MCF 10A (cell line): ENCODE measurements at regions not wholly inside any gene's neighbourhood (a gene's known extent, or its start where the extent isn't known, plus 50 kb on each side); places are given as distances from the start of the nearest gene placed in this dataset.

Source experiments
- BruUV-seq: library from RNA; stranded (reverse); fragments of 400-500 nt; replicated peaks from 2 replicates; lab custom pipeline; 2021; lab: Mats Ljungman, UMichigan
- CTCF ChIA-PET: fragments of 300-600 bp; sonication (Branson Sonifier 250); formaldehyde crosslinking; extraction: SDS; loops from one replicate; lab custom pipeline; 2021; ENCODE audit warnings: antibody characterized with exemption, inconsistent platforms; lab: Yijun Ruan, JAX
- POLR2A ChIA-PET: fragments of 300-600, 350-650 bp; sonication (Branson Sonifier 250); formaldehyde crosslinking; extraction: SDS; loops from one replicate; lab custom pipeline; 2020; ENCODE audit warnings: antibody characterized with exemption, inconsistent platforms; lab: Yijun Ruan, JAX
- DNase-seq: peaks from one replicate; pipeline ENCODE4 v3.0.0-alpha.2; 2018; ENCODE audit not compliant: unreplicated experiment
- H3K27ac Mint-ChIP-seq: one replicate; pipeline ENCODE4 v1.8.0; 2022; ENCODE audit warnings: mild to moderate bottlenecking, low read depth, mixed read lengths; ENCODE audit not compliant: unreplicated experiment
- H3K27me3 Mint-ChIP-seq: one replicate; pipeline ENCODE4 v1.8.0; 2022; ENCODE audit warnings: mixed read lengths; ENCODE audit not compliant: insufficient read depth, unreplicated experiment
- H3K36me3 Mint-ChIP-seq: one replicate; pipeline ENCODE4 v1.8.0; 2022; ENCODE audit warnings: mild to moderate bottlenecking, moderate library complexity, mixed read lengths; ENCODE audit not compliant: insufficient read depth, unreplicated experiment
- H3K4me1 Mint-ChIP-seq: one replicate; pipeline ENCODE4 v1.8.0; 2022; ENCODE audit warnings: mixed read lengths; ENCODE audit not compliant: insufficient read depth, unreplicated experiment
- H3K4me3 Mint-ChIP-seq: one replicate; pipeline ENCODE4 v1.8.0; 2022; ENCODE audit warnings: mild to moderate bottlenecking, moderate library complexity, mixed read lengths; ENCODE audit not compliant: unreplicated experiment
- H3K9me3 Mint-ChIP-seq: one replicate; pipeline ENCODE4 v1.8.0; 2022; ENCODE audit warnings: mixed read lengths; ENCODE audit not compliant: unreplicated experiment
- CTCF ChIP-seq: fragments of 200-600 bp; IDR thresholded peaks from one replicate; pipeline ENCODE4 v1.8.0; 2022; ENCODE audit warnings: antibody characterized with exemption, mild to moderate bottlenecking; ENCODE audit not compliant: unreplicated experiment
- intact Hi-C: fragments of 100-400 bp; cut with micrococcal nuclease; formaldehyde crosslinking; loops from 2 replicates; pipeline ENCODE4 v1.14.1; 2022

- Mint-ChIP-seq H3K4me1 (peaks cover 4% of the 10 kb centered on the region), H3K9me3 (peaks cover 22% of the 10 kb centered on the region), H3K27ac (no peak overlapping the region), H3K36me3 (no peaks in the 10 kb centered on the region), H3K4me3 (no peak overlapping the region), H3K27me3 (no peaks in the 10 kb centered on the region)
- BruUV-seq = no TSS peak
- no peak for DNase-seq
- TF ChIP-seq CTCF = no peak
- POLR2A ChIA-PET = no interaction called here
- CTCF ChIA-PET = interaction anchor here (0.7 kb wide), 1 partner anchor 644 kb away, joined by 3 read pairs; no protein-coding TSS in a partner anchor
- intact Hi-C loops = no loop called here
Observed at GRCh38 chr2:8320311-8321066, 361.4 kb upstream of the ID2 start.

GRCh38 chr2:8322634-8323033, 359.2 kb upstream of the ID2 start:
- Mint-ChIP-seq H3K27ac (no peak overlapping the region), H3K27me3 (no peaks in the 10 kb centered on the region), H3K36me3 (no peaks in the 10 kb centered on the region), H3K4me1 (no peaks in the 10 kb centered on the region), H3K4me3 (no peak overlapping the region), H3K9me3 (peaks cover 13% of the 10 kb centered on the region)
- intact Hi-C loops = no loop called here
- BruUV-seq = no TSS peak
- POLR2A ChIA-PET = interaction anchor here (0.7 kb wide), 1 partner anchor 13 kb away, joined by 3 read pairs; no protein-coding TSS in a partner anchor
- CTCF ChIA-PET = interaction anchor here (0.6 kb wide), 1 partner anchor 173 kb away, joined by 3 read pairs; no protein-coding TSS in a partner anchor
- TF ChIP-seq CTCF = no peak
- no peak for DNase-seq

GRCh38 chr2:8324164-8324856, 357.5 kb upstream of the ID2 start:
- peaks cover 7% of the 10 kb centered on the region for H3K9me3 Mint-ChIP-seq

More at GRCh38 chr2:8324164-8324856, 357.5 kb upstream of the ID2 start:
- no peaks in the 10 kb centered on the region for H3K27me3 Mint-ChIP-seq
- intact Hi-C loops = no loop called here
- DNase-seq = no peak
- H3K27ac Mint-ChIP-seq = no peak overlapping the region
- H3K4me1 Mint-ChIP-seq = no peaks in the 10 kb centered on the region
- no peaks in the 10 kb centered on the region for H3K36me3 Mint-ChIP-seq
- H3K4me3 Mint-ChIP-seq = no peak overlapping the region
- ChIA-PET POLR2A (interaction anchor here (0.6 to 0.7 kb wide), 2 partner anchors 27 to 360 kb away, joined by 3 to 4 read pairs; no protein-coding TSS in a partner anchor), CTCF (interaction anchor here (0.6 to 0.9 kb wide), 2 partner anchors 72 to 1279 kb away, joined by 3 to 4 read pairs; no protein-coding TSS in a partner anchor)
- no peak for TF ChIP-seq CTCF
- no TSS peak for BruUV-seq
